WTC11 (cell line): ENCODE measurements at regions not wholly inside any gene's neighbourhood (a gene's known extent, or its start where the extent isn't known, plus 50 kb on each side); places are given as distances from the start of the nearest gene placed in this dataset.

Source experiments
- ATF1 ChIP-seq: sonication (generic); formaldehyde crosslinking; IDR thresholded peaks from 2 replicates; pipeline ENCODE4 v1.8.1; 2023; ENCODE audit warnings: mild to moderate bottlenecking, moderate library complexity, missing genetic modification reagents
- FOXJ3 ChIP-seq: sonication (generic); formaldehyde crosslinking; IDR thresholded peaks from 2 replicates; pipeline ENCODE4 v1.9.0; 2021; ENCODE audit warnings: missing genetic modification reagents, mild to moderate bottlenecking, borderline replicate concordance
- FOXK1 ChIP-seq: sonication (generic); formaldehyde crosslinking; IDR thresholded peaks from 2 replicates; pipeline ENCODE4 v1.8.0; 2022; ENCODE audit warnings: mild to moderate bottlenecking, moderate library complexity, missing genetic modification reagents
- GABPB1 ChIP-seq: sonication (generic); formaldehyde crosslinking; IDR thresholded peaks from 2 replicates; pipeline ENCODE4 v1.8.1; 2023; ENCODE audit warnings: mild to moderate bottlenecking, missing genetic modification reagents
- JUN ChIP-seq: sonication (generic); formaldehyde crosslinking; IDR thresholded peaks from 2 replicates; pipeline ENCODE4 v1.8.0; 2023; ENCODE audit warnings: mild to moderate bottlenecking, missing genetic modification reagents
- ZNF317 ChIP-seq: sonication (generic); formaldehyde crosslinking; IDR thresholded peaks from 2 replicates; pipeline ENCODE4 v1.8.1; 2023; ENCODE audit warnings: low read depth, mild to moderate bottlenecking, moderate library complexity, missing genetic modification reagents, borderline replicate concordance
- TF ChIP-seq, protein P1 (sequence below): fragments of 200-600 bp; IDR thresholded peaks from 2 replicates; pipeline ENCODE4 v1.8.0; 2022; ENCODE audit warnings: antibody characterized with exemption
- TF ChIP-seq, protein P2 (sequence below): sonication (generic); formaldehyde crosslinking; IDR thresholded peaks from 2 replicates; pipeline ENCODE4 v1.8.1; 2023; ENCODE audit warnings: mild to moderate bottlenecking, missing genetic modification reagents

DNA sequence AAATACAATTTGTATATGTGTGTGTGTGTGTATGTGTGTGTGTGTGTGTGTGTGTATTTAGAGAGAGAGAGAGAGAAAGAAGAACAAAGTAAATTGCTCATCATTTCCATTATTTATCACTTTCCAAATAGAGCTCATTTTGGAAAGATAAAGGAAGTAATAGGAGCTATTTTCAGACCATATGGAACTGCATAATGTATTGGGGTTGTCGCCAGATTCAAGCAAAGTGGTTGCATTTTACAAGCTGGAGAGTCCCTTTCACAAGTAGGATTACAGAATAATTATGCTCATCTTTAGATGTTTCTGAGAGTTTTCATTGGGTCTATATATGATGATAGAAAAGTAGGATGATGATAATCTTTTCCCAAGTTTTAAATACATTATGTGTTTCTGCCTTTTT, 842.7 kb upstream of the SLC10A2 start:
- no peak for TF ChIP-seq ATF1 (CRISPR knock-in tag)
- TF ChIP-seq, protein P1, sequence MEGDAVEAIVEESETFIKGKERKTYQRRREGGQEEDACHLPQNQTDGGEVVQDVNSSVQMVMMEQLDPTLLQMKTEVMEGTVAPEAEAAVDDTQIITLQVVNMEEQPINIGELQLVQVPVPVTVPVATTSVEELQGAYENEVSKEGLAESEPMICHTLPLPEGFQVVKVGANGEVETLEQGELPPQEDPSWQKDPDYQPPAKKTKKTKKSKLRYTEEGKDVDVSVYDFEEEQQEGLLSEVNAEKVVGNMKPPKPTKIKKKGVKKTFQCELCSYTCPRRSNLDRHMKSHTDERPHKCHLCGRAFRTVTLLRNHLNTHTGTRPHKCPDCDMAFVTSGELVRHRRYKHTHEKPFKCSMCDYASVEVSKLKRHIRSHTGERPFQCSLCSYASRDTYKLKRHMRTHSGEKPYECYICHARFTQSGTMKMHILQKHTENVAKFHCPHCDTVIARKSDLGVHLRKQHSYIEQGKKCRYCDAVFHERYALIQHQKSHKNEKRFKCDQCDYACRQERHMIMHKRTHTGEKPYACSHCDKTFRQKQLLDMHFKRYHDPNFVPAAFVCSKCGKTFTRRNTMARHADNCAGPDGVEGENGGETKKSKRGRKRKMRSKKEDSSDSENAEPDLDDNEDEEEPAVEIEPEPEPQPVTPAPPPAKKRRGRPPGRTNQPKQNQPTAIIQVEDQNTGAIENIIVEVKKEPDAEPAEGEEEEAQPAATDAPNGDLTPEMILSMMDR, result no peak
- no peak for TF ChIP-seq JUN
- no peak for TF ChIP-seq GABPB1 (CRISPR knock-in tag)
- TF ChIP-seq ZNF317 (CRISPR knock-in tag), result no peak
- no peak for TF ChIP-seq FOXK1
- no peak for TF ChIP-seq FOXJ3
- TF ChIP-seq, protein P2, sequence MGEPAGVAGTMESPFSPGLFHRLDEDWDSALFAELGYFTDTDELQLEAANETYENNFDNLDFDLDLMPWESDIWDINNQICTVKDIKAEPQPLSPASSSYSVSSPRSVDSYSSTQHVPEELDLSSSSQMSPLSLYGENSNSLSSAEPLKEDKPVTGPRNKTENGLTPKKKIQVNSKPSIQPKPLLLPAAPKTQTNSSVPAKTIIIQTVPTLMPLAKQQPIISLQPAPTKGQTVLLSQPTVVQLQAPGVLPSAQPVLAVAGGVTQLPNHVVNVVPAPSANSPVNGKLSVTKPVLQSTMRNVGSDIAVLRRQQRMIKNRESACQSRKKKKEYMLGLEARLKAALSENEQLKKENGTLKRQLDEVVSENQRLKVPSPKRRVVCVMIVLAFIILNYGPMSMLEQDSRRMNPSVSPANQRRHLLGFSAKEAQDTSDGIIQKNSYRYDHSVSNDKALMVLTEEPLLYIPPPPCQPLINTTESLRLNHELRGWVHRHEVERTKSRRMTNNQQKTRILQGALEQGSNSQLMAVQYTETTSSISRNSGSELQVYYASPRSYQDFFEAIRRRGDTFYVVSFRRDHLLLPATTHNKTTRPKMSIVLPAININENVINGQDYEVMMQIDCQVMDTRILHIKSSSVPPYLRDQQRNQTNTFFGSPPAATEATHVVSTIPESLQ, result no peak
